ENCODE measurements at regions not wholly inside any gene's neighbourhood (a gene's known extent, or its start where the extent isn't known, plus 50 kb on each side); places are given as distances from the start of the nearest gene placed in this dataset.
"Not testable (repeated sequence)": the region's sequence is repeated elsewhere in the genome, so short reads cannot be mapped to it uniquely, and the experiment has no call there.

GRCh38 chr16:88259538-88259937, 123.2 kb upstream of the ZNF469 start:
- TF ChIP-seq CTCF, POLR2A, POLR2AphosphoS5 (IDR thresholded peaks at IDR 0.05): not testable (repeated sequence)

Measured in prostate gland (tissue), 2 donors.